Type B pancreatic cell (in vitro differentiated cells): ENCODE measurements at regions not wholly inside any gene's neighbourhood (a gene's known extent, or its start where the extent isn't known, plus 50 kb on each side); places are given as distances from the start of the nearest gene placed in this dataset.

Experiments
- DNase-seq: peaks from one replicate; pipeline ENCODE4 v3.0.0; 2021; ENCODE audit warnings: mixed read lengths; ENCODE audit not compliant: unreplicated experiment; ENCODE audit errors: extremely low spot score
- H3K27ac Mint-ChIP-seq: 2 replicates; pipeline ENCODE4 v1.8.0; 2021; ENCODE audit warnings: mild to moderate bottlenecking, mixed read lengths
- H3K27me3 Mint-ChIP-seq: 2 replicates; pipeline ENCODE4 v1.8.0; 2021; ENCODE audit warnings: mixed read lengths
- H3K36me3 Mint-ChIP-seq: 2 replicates; pipeline ENCODE4 v1.8.0; 2021; ENCODE audit warnings: mixed read lengths
- H3K4me1 Mint-ChIP-seq: one replicate; pipeline ENCODE4 v1.8.0; 2021; ENCODE audit warnings: mixed read lengths; ENCODE audit not compliant: unreplicated experiment
- H3K4me3 Mint-ChIP-seq: 2 replicates; pipeline ENCODE4 v1.8.0; 2021; ENCODE audit warnings: mild to moderate bottlenecking, mixed read lengths
- H3K9me3 Mint-ChIP-seq: 2 replicates; pipeline ENCODE4 v1.8.0; 2021; ENCODE audit warnings: mixed read lengths
- TF ChIP-seq, protein P1 (sequence below): fragments of 200-600 bp; sonication (generic); conservative IDR thresholded peaks from 2 replicates; pipeline ENCODE4 v1.5.0; 2021; ENCODE audit warnings: antibody characterized with exemption, mild to moderate bottlenecking

- DNase-seq, result no peak
- H3K4me1 Mint-ChIP-seq, result no peaks in the 10 kb centered on the region
These were observed 205.2 kb downstream of the KCNJ2 start for GRCh38 chr17:70374496-70374895.

DNA sequence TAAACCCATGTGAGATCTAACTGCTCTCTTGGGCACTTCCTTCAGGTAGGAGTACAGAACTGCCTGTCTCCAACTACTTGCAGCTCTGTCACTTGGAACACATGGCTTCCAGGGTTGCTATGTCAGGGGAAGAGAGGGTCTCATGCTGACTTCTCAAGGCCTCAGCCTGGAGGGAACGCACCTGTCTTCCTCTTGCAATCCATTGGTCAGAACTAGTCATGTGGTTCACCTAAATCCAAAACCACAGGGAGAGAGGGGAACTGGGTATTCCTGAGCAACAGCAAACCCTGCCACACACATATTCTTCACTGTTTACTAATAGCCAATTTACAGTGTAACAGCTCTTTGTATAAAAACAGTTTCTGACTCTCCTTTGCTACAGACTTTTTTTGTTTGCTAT is 206.1 kb downstream of the KCNJ2 start:
- TF ChIP-seq, protein P1, sequence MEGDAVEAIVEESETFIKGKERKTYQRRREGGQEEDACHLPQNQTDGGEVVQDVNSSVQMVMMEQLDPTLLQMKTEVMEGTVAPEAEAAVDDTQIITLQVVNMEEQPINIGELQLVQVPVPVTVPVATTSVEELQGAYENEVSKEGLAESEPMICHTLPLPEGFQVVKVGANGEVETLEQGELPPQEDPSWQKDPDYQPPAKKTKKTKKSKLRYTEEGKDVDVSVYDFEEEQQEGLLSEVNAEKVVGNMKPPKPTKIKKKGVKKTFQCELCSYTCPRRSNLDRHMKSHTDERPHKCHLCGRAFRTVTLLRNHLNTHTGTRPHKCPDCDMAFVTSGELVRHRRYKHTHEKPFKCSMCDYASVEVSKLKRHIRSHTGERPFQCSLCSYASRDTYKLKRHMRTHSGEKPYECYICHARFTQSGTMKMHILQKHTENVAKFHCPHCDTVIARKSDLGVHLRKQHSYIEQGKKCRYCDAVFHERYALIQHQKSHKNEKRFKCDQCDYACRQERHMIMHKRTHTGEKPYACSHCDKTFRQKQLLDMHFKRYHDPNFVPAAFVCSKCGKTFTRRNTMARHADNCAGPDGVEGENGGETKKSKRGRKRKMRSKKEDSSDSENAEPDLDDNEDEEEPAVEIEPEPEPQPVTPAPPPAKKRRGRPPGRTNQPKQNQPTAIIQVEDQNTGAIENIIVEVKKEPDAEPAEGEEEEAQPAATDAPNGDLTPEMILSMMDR, result no peak
- H3K27ac Mint-ChIP-seq, result no peak overlapping the region
- no peaks in the 10 kb centered on the region for H3K4me1 Mint-ChIP-seq
- DNase-seq, result no peak
- no peaks in the 10 kb centered on the region for H3K36me3 Mint-ChIP-seq
- no peaks in the 10 kb centered on the region for H3K27me3 Mint-ChIP-seq
- no peaks in the 10 kb centered on the region for H3K9me3 Mint-ChIP-seq
- H3K4me3 Mint-ChIP-seq, result no peak overlapping the region

More at GRCh38 chr17:70374496-70374895, 205.2 kb downstream of the KCNJ2 start:
- Mint-ChIP-seq H3K36me3 (no peaks in the 10 kb centered on the region), H3K27me3 (no peaks in the 10 kb centered on the region), H3K9me3 (no peaks in the 10 kb centered on the region), H3K27ac (no peak overlapping the region), H3K4me3 (no peak overlapping the region)
- TF ChIP-seq, protein P1, result no peak

- H3K4me1 Mint-ChIP-seq, result no peaks in the 10 kb centered on the region
- H3K9me3 Mint-ChIP-seq, result no peaks in the 10 kb centered on the region
- no peak for DNase-seq
- no peak overlapping the region for H3K27ac Mint-ChIP-seq
- H3K4me3 Mint-ChIP-seq, result no peak overlapping the region
- TF ChIP-seq, protein P1, result no peak
- H3K36me3 Mint-ChIP-seq, result no peaks in the 10 kb centered on the region
- H3K27me3 Mint-ChIP-seq, result no peaks in the 10 kb centered on the region
These were observed 206.8 kb downstream of the KCNJ2 start for GRCh38 chr17:70375813-70376770.

DNA sequence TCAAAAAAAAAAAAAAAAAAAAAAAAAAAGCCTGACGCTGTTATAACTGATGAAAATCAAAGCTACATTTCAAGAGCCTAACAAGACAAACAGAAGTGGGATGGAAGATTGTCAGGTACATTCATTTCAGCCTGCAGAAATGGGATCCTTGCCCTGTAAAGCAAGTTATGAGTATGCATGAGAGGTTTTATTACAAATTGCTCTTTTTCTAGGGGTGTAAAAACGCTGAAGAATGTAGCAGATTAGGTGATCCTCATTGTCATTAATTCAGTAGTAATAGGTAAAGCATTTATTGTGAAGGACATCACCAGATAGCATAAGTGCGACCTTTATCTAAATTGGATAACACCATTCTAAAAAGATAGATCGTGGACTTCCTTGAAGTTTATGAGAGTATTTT is 208.3 kb downstream of the KCNJ2 start:
- Mint-ChIP-seq H3K9me3 (no peaks in the 10 kb centered on the region), H3K36me3 (no peaks in the 10 kb centered on the region), H3K4me1 (no peaks in the 10 kb centered on the region), H3K27me3 (no peaks in the 10 kb centered on the region), H3K27ac (no peak overlapping the region), H3K4me3 (no peak overlapping the region)
- DNase-seq, result no peak
- TF ChIP-seq, protein P1, result no peak

GRCh38 chr17:70378076-70378475 is 208.7 kb downstream of the KCNJ2 start:
- Mint-ChIP-seq H3K9me3 (no peaks in the 10 kb centered on the region), H3K4me1 (no peaks in the 10 kb centered on the region), H3K27me3 (no peaks in the 10 kb centered on the region), H3K4me3 (no peak overlapping the region), H3K36me3 (no peaks in the 10 kb centered on the region), H3K27ac (no peak overlapping the region)
- no peak for DNase-seq
- TF ChIP-seq, protein P1, result no peak
